ENCODE measurements at regions not wholly inside any gene's neighbourhood (a gene's known extent, or its start where the extent isn't known, plus 50 kb on each side); places are given as distances from the start of the nearest gene placed in this dataset.

DNA sequence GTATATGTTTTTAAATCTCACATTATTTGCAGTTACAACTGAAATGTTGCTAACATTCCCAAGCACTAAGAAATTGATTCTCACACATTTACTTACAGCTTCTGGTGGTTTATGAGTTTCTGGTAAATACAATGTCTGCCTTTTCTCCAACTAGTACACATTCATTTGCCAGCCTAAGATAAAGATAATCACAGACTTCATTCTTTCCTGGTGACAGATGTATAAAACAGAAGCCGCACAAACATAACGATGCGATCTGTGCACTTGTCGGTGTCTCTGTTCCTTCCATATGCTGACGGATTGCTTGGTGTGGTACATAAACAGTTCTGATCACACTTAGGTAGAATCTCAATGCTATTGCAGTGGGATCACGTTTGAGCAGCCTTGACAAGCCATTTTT is 100.4 kb upstream of the DDX18 start:
- Mint-ChIP-seq H3K36me3 (ENCODE audit: insufficient read depth) (no peaks in the 10 kb centered on the region), H3K4me3 (ENCODE audit: low read depth) (no peak overlapping the region), H3K27me3 (no peaks in the 10 kb centered on the region), H3K27ac (no peak overlapping the region), H3K9me3 (ENCODE audit: low read depth) (peaks cover 3% of the 10 kb centered on the region), H3K4me1 (ENCODE audit: low read depth) (peaks cover 23% of the 10 kb centered on the region)
- DNase-seq (ENCODE audit: low spot score, unreplicated experiment) = no peak
- TF ChIP-seq CTCF (IDR thresholded peaks at IDR 0.05; ENCODE audit: unreplicated experiment) = no peak

- H3K9me3 Mint-ChIP-seq (ENCODE audit: low read depth) = peaks cover 3% of the 10 kb centered on the region
- H3K27me3 Mint-ChIP-seq = no peaks in the 10 kb centered on the region
- no peak for TF ChIP-seq CTCF (IDR thresholded peaks at IDR 0.05; ENCODE audit: unreplicated experiment)
- H3K27ac Mint-ChIP-seq = no peak overlapping the region
- H3K4me1 Mint-ChIP-seq (ENCODE audit: low read depth) = peaks cover 23% of the 10 kb centered on the region
- H3K36me3 Mint-ChIP-seq (ENCODE audit: insufficient read depth) = no peaks in the 10 kb centered on the region
- DNase-seq (ENCODE audit: low spot score, unreplicated experiment) = no peak
- no peak overlapping the region for H3K4me3 Mint-ChIP-seq (ENCODE audit: low read depth)
Observed at GRCh38 chr2:117714745-117715417, 99.6 kb upstream of the DDX18 start.

- H3K4me1 Mint-ChIP-seq (ENCODE audit: low read depth) = peaks cover 23% of the 10 kb centered on the region
- DNase-seq (ENCODE audit: low spot score, unreplicated experiment) = no peak
- H3K4me3 Mint-ChIP-seq (ENCODE audit: low read depth) = no peak overlapping the region
- no peaks in the 10 kb centered on the region for H3K36me3 Mint-ChIP-seq (ENCODE audit: insufficient read depth)
- no peaks in the 10 kb centered on the region for H3K27me3 Mint-ChIP-seq
- H3K27ac Mint-ChIP-seq = no peak overlapping the region
- peaks cover 3% of the 10 kb centered on the region for H3K9me3 Mint-ChIP-seq (ENCODE audit: low read depth)
- no peak for TF ChIP-seq CTCF (IDR thresholded peaks at IDR 0.05; ENCODE audit: unreplicated experiment)
Observed at GRCh38 chr2:117716505-117716904, 98.0 kb upstream of the DDX18 start.

DNA sequence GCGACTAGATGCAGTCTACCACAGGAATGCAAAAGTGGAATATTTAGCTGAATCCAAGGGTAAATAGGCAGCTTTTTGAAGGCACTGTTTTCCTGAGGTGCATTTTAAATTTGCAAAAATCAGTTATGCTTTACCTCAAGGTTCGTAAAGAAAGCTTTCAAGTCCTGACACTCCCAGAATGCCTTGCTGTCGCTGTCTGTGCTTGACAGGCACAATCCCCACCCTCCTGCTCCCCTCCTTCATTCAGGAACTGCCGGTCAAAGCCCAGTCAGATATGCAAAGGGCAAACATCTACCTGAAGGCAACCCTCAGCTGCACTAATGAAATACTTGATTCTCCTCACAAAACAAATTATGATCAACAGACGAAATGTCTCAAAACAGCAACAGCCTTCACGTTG is 97.4 kb upstream of the DDX18 start:
- Mint-ChIP-seq H3K4me3 (ENCODE audit: low read depth) (no peak overlapping the region), H3K27ac (no peak overlapping the region), H3K9me3 (ENCODE audit: low read depth) (no peaks in the 10 kb centered on the region), H3K36me3 (ENCODE audit: insufficient read depth) (peaks cover 1% of the 10 kb centered on the region), H3K4me1 (ENCODE audit: low read depth) (peaks cover 23% of the 10 kb centered on the region), H3K27me3 (no peaks in the 10 kb centered on the region)
- DNase-seq (ENCODE audit: low spot score, unreplicated experiment) = no peak
- TF ChIP-seq CTCF (IDR thresholded peaks at IDR 0.05; ENCODE audit: unreplicated experiment) = no peak

GRCh38 chr2:117718048-117718447 is 96.4 kb upstream of the DDX18 start:
- no peak for TF ChIP-seq CTCF (IDR thresholded peaks at IDR 0.05; ENCODE audit: unreplicated experiment)
- H3K36me3 Mint-ChIP-seq (ENCODE audit: insufficient read depth) = peaks cover 1% of the 10 kb centered on the region

More at GRCh38 chr2:117718048-117718447, 96.4 kb upstream of the DDX18 start:
- peaks cover 21% of the 10 kb centered on the region for H3K4me1 Mint-ChIP-seq (ENCODE audit: low read depth)
- H3K4me3 Mint-ChIP-seq (ENCODE audit: low read depth) = no peak overlapping the region
- H3K27me3 Mint-ChIP-seq = no peaks in the 10 kb centered on the region
- no peak for DNase-seq (ENCODE audit: low spot score, unreplicated experiment)
- H3K27ac Mint-ChIP-seq = no peak overlapping the region
- H3K9me3 Mint-ChIP-seq (ENCODE audit: low read depth) = peaks cover 2% of the 10 kb centered on the region
